Transverse colon (tissue), 4 donors: ENCODE measurements at regions not wholly inside any gene's neighbourhood (a gene's known extent, or its start where the extent isn't known, plus 50 kb on each side); places are given as distances from the start of the nearest gene placed in this dataset.

Experiments
- EP300 ChIP-seq: sonication (generic); formaldehyde crosslinking; IDR thresholded peaks from one replicate; pipeline ENCODE4 v1.6.1; 2017; ENCODE audit warnings: antibody characterized with exemption, low read depth
- POLR2A ChIP-seq: fragments of 450-650 bp; IDR thresholded peaks from one replicate; pipeline ENCODE4 v1.6.1; 2016; ENCODE audit warnings: antibody characterized with exemption, mild to moderate bottlenecking, moderate library complexity
- POLR2AphosphoS5 ChIP-seq, 3 donors: sonication (generic); formaldehyde crosslinking; IDR thresholded peaks; one replicate each; pipeline ENCODE4 v1.6.1; 2016; ENCODE audit warnings: antibody characterized with exemption in 3 of 3
- TF ChIP-seq, protein P1 (sequence below), 5 experiments: fragments of 200-600 bp in 3 of 5; fragments of 450-650 bp in 2 of 5; sonication (generic) in 3 of 5; IDR thresholded peaks; 1 replicate in 2 of 5; 2 replicates in 3 of 5; pipeline ENCODE4 v1.5.1; 2016 to 2017; ENCODE audit warnings: antibody characterized with exemption in 5 of 5, inconsistent platforms in 3 of 5, mild to moderate bottlenecking in 2 of 5, moderate library complexity in 1 of 5

DNA sequence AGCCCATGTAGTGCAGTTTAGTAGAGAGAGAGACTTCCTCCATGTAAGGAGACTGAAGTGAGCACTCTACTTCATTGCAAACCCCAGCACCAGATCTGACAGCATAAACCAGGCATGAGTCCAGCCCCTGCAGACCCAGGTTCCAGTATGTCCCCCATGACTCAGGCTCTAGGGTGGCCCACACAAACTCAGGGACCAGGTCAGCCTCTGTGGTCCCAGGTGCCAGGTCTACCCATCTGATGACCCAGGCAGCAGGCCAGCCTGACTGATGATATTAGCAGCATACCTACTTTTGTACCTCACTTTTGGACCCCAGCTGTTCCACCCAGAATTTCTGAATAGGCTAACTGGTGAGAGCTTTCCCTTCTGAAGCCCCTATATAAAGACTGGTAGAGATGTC is 647.8 kb downstream of the ANXA1 start:
- no peak for TF ChIP-seq EP300
- TF ChIP-seq, protein P1, sequence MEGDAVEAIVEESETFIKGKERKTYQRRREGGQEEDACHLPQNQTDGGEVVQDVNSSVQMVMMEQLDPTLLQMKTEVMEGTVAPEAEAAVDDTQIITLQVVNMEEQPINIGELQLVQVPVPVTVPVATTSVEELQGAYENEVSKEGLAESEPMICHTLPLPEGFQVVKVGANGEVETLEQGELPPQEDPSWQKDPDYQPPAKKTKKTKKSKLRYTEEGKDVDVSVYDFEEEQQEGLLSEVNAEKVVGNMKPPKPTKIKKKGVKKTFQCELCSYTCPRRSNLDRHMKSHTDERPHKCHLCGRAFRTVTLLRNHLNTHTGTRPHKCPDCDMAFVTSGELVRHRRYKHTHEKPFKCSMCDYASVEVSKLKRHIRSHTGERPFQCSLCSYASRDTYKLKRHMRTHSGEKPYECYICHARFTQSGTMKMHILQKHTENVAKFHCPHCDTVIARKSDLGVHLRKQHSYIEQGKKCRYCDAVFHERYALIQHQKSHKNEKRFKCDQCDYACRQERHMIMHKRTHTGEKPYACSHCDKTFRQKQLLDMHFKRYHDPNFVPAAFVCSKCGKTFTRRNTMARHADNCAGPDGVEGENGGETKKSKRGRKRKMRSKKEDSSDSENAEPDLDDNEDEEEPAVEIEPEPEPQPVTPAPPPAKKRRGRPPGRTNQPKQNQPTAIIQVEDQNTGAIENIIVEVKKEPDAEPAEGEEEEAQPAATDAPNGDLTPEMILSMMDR (IDR thresholded peaks at IDR 0.05): no peak
- TF ChIP-seq POLR2A: no peak
- TF ChIP-seq POLR2AphosphoS5 (IDR thresholded peaks at IDR 0.05): no peak
